Hematopoietic multipotent progenitor cell treated with erythropoietin and hydrocortisone succinate and interleukin-3 and kit ligand, for 17 days (in vitro differentiated cells): ENCODE measurements at regions not wholly inside any gene's neighbourhood (a gene's known extent, or its start where the extent isn't known, plus 50 kb on each side); places are given as distances from the start of the nearest gene placed in this dataset.

ENCODE experiments used
- DNase-seq: peaks from one replicate; pipeline ENCODE4 v3.0.0-alpha.2; 2015; ENCODE audit warnings: low spot score

DNA sequence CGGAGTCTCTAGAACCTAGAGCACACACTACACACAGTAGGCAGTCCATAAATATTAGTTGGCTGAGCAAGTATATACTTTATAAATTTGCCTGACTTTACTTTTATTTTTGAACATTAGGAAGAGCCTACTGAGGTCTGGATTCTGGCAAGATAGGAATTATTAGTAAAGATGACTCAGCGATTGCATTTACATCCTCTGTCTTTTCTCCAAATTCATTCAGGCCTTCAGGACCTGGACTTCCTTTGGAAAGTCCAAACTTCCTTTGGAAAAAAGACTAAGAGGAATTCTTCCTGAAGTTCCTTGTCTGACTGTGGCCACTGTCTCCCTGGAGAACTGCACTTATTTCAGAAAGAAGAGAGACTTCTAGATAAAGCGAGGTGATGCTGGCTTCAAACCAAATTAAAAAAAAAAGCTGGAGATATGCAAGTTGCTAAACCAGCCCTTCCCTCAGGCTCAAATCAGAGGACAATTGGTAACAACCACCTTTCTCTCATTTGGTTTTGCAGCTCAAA is 251.3 kb downstream of the GAS1 start:
- DNase-seq = no peak

DNA sequence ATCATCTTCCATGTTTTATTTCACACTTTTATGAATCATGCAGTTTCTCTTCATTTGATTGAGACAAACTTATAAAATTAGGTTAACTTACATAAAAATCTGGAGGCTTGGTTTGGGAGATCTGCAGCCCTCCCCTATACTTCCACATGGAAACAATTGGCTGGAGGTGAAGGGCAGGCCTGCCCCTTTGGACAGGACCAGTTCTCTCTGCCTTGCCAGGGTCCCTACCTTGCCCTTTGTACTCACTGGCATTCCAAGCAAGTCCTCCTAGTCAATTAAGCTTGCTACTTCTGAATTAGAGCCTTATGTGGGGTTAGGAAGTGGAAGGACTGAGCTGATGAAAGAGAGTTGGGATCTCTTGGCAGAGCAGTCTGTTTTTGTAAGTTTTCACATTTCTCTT is 257.3 kb downstream of the GAS1 start:
- no peak for DNase-seq

DNA sequence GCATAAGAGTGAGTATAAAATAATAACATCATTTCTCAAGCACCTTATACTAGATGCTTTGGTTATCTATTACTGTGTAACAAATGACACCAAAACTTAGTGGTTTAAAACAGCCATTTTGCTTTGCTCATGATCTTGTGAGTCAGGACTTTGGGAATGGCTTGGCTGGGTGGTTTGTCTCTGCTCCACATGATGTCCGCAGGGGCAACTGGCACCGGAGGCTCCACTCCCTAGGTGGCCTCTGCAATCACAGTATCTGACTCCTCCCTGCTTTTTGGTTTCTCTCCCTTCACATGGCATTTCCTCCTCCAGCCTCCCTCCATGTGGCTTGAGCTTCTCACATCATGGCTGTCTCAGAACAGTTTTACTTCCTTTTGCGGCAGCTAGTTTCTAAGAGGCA is 259.5 kb downstream of the GAS1 start:
- DNase-seq = no peak

DNA sequence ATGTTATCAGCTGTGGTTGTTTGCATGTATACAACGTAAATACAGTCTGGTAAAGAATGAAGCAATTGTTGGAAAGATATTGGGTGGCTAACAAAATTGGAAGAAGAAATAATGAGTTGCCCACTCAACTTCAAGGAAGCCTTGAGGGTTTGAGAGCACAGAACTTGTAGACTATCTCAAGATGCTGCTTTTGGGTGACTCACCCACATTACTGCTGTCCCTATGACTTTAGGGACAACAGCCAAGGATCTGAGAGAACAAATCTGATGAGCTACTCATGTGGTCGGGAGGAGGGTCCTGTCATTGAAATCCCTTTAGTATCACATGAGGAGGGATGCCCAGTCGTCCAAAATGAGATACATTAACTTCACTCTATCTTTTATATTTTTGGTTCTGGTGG is 261.8 kb downstream of the GAS1 start:
- no peak for DNase-seq

DNA sequence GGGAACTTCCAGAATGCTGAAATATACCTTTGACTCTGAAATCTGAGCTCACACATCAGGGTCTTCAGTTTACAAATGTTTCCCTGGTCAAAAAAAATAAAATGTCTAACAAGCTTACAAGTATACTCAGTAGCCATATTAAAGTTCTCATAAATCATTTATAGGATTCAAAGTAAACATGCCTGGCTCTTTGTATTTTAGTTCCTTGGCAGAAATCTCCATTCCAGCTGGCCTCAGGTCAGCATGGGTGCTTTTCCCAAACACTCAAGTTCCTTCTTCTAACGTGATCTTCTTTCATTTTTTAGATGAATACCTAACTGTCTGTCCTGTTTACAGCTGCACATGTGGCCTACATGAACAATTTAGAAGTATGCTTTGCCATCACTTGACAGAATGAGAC is 263.2 kb downstream of the GAS1 start:
- no peak for DNase-seq

DNA sequence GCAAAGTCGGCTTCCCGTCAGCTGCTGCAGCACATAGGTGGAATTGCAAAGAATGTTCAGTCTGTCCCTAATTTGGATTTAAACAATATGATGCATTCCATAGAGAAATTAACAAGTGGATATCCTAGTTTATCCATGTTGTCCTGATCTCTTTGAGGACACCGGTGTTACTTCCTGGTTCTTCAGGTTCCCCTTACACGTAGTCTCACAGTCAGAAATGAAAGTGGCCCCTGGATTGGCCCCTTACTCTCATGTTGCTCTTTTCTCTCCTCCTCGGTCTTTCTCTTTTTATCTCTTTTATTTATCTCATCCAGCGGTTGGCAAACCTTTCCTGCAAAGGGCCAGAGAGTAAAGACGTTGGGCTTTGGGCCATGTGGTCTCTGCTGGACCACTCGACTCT is 265.1 kb downstream of the GAS1 start:
- DNase-seq = no peak

DNA sequence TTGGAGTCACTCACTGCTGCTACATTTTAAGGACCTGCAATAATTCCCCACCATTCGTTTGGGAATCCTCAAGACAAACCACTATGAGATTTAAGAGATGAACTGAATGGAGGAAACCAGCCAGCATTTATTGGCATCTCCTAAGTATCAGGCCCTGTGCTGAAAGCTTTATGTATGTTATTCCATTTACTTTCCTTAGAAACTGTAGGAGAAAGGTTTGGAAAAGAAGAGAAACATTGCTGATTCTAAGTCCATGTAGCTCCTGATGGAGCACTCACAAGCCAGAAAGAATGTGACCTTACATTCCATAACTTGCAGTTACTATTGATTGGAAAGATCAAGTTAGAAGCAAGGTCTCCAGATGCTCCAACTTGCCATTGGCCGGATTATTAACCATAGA is 267.4 kb downstream of the GAS1 start:
- DNase-seq = no peak

DNA sequence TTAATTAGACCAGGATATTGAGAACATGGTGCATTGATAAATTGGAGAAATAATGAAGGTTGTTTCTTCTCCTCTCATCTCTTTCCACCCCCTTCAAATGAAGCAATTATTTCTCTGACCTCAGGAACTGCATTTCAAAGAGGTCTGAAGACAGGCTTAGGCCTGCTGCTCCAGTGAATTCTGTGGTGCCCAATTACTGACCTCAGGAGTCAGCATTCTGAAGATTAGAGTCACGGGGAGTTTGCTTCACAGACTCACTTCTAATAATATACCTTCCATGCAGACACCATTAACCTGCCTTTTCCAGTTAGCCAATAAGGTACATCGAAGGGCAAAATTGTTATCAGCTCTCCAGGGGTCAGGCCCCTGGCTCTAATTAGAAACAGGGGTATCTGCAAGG is 270.9 kb downstream of the GAS1 start:
- DNase-seq = no peak

DNA sequence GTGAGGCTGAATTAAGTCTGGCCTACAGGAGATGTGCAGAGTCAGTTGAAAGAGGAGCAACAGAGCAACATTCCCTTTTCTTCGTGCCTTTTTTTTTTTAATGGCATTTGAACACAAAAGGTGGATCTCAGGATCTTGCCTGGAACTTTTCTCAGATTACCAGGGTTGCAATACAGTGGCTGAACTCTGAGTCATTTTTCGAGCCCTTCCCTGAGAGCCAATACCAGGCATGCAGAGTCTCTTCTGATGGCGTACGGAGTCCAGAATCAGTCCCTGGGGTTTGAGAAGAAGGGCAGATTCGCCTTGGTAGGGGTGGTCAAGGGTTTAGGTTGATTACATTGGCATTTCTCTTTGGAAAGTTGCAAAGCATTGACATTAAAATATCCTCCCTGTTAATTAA is 271.5 kb downstream of the GAS1 start:
- DNase-seq = no peak

DNA sequence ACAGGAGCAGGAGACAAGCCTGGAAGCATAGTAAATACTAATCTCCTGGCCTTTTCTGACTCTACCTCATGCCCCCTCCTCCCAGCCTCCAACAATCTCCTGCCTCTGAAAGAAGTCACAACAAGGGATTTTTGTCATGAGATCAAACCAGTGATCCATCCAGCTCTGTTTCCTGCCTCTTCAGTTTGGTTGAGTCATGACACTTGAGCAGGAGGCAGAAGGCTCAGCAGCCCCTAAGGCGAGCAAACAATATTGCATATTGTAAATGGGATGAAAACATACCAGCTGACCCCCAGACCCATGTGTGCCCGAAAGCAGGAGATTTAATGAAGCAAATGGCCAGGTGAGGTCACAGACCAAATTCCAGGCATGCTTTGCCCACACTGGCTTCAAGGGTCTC is 272.8 kb downstream of the GAS1 start:
- DNase-seq = no peak

DNA sequence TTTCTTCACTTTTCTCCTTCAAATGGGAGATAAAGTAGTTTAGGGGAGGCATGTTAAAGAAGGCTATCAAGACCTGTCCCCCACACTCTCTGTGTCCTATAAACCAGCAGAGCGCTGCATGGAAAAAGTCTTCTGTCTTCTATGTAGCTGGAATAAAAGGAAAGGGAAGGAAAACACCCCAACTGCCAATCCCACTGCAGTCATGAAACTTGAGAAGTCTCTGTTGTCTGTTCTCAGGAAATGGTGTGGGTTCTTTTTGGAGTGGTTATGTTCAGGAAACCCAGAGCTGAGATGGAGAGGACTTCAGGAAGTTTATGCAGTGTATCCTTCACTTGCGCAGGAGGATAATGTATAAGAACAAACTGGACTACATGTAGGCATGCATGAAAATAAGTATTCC is 274.3 kb downstream of the GAS1 start:
- DNase-seq = no peak

DNA sequence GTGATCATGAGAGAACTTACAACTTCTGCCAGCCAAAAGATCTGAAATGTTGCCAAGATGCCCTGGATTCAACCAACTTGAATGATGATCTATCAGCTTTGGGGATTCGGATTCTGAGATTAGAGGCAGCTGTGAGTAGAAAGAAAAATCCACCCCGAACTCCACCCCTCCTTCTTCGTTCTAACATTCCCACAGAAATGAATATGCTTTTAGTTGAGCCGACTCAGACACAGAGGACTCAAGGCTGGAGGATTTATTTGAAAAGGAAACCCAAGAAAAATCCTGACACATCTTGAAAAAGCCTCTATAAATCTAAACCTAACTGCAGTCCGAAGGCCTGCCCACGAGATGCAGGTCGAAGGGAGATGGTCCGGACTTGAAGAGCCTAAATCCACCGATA is 275.0 kb downstream of the GAS1 start:
- DNase-seq = no peak

DNA sequence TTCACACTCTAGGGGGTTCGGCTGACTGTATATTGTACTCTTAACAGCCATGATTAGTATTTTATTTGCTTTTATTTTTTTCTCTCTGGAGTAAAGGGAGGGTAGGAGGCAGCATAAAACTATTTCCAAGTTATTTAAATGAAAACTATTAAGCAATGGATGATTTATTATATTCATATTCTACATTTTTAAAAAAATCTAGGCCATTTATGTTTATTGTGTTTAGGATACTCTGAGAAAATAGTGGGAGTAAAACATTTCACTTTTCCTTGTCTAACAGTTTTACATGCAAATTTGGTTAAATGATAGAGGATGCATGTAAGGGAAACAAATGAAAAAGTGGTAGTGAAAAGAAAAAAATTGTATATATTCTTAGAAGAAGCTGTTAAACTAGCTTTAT is 276.3 kb downstream of the GAS1 start:
- no peak for DNase-seq

DNA sequence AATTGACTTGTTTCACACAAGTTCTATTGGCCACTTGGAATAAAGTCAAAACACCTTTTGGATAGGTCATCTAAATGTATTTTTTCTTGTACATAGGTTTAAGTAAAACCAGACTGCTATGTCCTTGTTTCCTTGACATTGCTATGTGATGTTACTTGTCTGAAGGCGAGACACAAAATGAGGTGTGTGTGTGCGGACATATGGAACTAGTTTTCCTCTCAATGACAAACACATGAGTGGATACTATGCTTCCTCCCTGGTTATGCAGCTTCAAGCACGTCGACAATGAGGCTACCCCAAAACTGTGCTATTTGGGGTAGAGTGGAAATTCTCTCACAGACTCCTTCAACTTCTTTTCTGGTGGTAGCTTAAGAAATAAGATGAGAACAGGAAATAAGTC is 276.8 kb downstream of the GAS1 start:
- no peak for DNase-seq

DNA sequence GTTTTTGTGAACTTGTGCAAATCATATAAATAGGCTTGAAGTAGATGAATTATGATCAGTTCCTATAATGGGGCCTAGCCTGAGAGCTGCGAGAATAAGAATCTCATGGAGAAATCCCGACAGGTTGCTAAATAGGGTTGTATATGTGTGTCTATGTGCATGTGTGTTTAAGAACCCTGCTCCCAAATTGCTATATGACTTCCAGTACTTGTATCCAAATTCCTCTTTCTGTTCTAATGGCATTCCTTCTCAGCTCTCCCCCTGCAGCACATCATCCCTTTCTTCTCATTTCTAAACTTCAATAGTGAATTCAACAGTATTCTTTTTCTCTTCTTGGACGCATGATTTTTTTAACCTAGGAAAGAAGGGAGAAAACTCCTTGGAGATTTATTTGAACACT is 277.2 kb downstream of the GAS1 start:
- DNase-seq = no peak

DNA sequence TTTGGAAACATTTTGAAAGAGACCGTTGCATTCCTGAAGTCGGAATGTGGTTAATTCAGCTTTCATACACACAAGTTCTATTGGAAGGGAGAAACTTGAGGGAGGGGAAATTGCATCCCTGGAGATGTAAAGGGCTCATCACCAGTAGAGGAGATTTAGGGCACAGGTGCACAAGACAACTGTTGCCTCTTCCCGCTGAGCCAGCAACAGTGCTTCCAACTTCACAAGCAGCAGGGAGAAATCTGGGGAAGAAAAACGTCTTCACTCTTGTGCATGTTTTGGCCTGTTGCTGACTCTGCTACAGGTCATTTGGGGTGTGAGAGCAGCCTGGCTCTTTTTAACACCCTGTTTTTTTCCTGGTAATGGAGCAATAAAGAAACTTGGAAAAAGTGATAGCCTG is 277.9 kb downstream of the GAS1 start:
- no peak for DNase-seq

DNA sequence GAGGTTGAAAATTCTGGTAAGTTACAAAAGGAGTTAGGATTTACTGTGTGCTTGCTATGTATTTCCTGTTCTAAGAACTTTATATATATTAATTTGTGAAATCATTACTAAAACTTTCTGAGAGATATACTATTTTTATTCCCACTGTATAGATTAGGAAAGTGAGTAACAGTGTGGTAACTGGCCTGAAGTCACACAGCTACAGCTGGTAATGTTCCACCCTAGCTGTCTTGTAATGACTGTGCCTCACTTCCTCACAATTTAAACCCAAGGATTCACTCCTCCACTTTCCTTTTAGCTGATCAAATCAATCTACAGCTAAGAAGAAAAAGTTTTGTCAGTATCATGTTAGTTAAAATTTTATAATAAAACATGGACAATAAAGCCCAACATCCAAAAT is 278.8 kb downstream of the GAS1 start:
- no peak for DNase-seq

DNA sequence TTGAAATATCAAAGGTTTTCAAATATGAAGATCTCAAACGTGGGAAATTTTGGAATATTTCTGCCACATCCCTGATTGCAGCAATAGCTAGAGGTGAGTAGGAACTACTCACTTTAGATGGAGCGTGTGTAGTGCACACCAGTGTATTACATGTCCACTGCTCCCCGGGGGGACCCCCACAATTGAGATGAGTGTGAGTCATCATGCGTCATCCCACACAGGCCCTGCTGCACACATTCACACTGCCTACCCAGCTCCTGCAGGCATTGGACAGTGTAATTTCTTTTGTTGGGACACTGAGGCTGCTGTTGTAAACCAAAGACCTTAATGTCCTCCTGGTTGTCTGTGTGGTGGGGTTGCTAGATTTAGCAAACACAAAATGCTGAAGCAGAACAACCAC is 280.0 kb downstream of the GAS1 start:
- no peak for DNase-seq

DNA sequence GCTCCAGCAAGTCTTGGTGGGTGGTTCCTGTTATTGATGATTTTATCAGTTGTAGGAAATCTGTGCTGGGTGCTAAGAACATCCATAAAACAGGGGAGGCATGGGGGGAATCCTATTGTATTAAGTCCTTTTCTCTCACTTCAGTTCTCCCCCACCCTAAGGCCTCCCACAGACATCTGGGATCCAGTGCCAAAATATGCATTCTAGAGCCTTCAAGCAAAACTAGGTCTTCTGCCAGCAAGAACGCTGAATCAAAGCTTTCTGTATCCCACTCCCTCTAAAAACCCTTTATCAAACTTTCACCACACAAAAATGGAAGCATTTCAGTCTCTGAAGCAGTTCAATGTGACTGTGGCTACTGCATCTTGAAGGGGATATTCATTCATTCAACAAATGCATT is 281.9 kb downstream of the GAS1 start:
- DNase-seq = no peak

DNA sequence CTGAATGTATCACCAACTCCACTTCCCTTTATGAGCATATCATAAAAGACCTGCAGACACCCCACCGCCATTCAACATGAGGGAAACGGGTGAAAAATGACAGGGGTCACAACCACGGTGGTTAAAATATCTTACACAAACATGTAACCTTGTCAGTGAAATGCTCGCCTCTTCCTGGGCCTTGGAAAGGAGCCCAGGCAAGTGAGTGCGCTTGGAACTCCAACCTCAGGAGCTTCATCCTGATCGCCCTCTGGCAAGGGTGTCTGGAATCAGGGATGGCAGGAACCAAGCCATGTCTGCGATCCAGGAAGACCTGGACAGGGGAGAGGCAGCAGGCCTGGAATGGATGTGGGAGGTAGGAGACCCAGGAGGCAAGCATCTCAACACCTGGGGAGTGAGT is 282.7 kb downstream of the GAS1 start:
- DNase-seq = no peak

DNA sequence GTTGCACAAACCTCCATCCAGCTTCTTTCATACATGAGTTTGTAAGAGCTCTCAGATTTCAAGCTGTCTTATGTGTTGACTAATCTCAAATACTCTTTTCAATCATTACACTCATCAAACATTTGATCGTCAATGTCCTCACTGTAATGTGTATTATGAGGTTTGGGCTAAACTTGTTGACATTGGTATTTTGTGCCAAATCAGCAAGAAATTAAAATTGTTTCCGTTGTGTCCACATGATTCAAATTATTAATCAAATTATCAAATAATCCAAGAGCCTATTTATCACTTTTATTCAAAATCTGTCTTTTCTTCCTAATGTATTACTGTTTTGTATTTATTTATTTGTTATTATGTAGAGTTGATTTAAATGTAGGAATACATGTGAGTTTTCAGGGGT is 283.4 kb downstream of the GAS1 start:
- no peak for DNase-seq

DNA sequence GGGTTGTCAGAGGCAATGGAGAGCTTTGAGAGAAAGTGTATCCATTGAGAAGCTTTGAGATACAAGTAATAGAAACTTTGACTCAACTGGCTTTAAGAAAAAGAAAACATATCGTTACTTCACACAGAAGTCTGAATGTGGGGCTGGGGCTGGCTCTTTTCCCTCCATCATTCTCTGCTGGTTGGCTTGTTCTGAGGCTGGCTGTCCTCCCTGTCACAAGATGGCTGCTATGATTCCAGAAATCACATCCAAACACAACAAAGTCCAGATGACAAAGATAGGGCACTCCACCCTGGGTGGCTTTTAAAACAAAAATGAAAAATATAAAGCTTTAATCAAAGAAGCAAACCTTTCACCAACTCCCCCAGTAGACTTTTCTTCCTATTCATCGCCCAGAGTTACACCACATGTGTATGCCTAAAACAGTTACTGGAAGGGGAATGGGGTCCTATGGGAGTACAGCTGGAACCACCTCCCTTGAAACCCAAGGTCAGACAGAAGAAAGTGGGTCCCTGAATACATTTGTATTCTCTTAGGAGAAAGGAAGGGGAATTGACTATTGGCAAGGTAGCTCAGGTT is 284.3 kb downstream of the GAS1 start:
- DNase-seq = no peak

DNA sequence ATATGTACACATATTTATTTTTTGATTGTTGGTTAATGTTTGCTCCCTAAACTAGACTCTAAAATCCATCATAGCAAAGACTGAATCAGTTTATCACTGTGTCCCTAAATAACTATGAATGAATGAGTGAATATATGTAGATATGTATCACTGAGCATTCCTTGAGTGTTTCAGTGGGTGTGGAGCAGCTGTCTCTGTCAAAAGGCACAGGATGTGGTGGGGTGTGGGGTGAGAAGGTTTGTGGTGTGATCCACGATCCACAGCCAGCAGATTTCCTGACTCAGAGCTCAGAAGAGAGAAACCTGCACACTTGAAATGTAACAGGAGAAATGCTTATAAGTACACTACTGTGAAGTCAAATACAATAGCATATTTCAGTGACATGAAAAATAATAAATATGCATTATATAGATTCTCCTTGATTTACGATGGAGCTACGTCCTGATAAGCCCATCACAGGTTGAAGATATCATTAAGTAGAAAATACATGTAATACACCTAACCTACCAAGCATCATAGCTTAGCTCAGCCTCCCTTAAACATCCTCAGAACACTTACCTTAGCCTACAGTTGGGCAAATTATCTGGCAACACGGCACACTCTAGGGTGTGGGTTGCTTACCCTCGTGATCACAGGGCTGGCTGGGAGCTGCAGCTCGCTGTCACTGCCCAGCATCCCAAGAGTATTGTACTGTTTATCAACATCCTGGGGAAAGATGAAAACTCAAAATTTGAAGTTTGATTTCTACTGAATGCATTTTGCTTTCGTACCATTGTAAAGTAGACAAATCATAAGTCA is 287.0 kb downstream of the GAS1 start:
- no peak for DNase-seq

DNA sequence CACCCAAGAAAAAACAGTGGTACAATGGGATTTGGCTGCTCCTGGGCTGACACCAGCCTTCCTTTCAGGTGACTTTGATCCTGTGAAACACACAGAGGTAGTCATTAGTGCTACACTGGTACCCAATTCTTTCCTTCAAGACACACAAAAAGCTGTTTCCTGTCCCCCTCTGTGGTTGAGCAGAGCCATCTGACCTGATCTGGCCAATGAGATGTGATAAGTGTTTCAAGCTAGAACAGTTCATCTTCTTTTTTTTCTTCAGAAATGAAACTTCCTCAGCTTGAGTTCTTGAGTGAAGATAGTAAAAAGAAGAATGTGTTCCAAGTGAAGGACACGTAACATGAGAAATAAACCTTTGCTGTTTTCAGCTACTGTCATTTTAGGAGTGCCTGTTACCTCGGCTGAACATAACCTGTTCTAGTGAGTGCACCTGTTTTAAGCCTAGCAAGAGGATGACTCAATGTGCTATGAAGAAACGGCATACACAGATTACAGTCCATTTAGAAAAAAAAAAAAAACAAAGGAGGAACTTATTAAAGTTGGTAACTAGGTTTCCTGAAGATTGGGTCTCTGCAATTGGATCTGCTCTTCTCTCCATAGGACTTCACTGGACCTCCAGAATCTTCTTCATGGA is 287.8 kb downstream of the GAS1 start:
- DNase-seq = no peak
